H9 (cell line): ENCODE measurements at regions not wholly inside any gene's neighbourhood (a gene's known extent, or its start where the extent isn't known, plus 50 kb on each side); places are given as distances from the start of the nearest gene placed in this dataset.

Source experiments
- DNase-seq: peaks from one replicate; pipeline ENCODE4 v3.0.0-alpha.2; 2017
- H2AFZ ChIP-seq: one replicate; pipeline ENCODE4 v1.6.1; 2013; ENCODE audit warnings: mild to moderate bottlenecking, low read length, control low read depth, moderate library complexity
- H2AK5ac ChIP-seq: 2 replicates; pipeline ENCODE4 v1.6.1; 2013; ENCODE audit warnings: low read length, control low read depth, mixed read lengths; ENCODE audit not compliant: insufficient read length
- H2BK120ac ChIP-seq: one replicate; pipeline ENCODE4 v1.6.1; 2013; ENCODE audit warnings: low read depth, mild to moderate bottlenecking, low read length, control low read depth, inconsistent platforms; ENCODE audit not compliant: poor library complexity, severe bottlenecking
- H2BK12ac ChIP-seq: 2 replicates; pipeline ENCODE4 v1.6.1; 2013; ENCODE audit warnings: low read length, control low read depth, mixed read lengths, low read depth; ENCODE audit not compliant: insufficient read length
- H2BK15ac ChIP-seq: 2 replicates; pipeline ENCODE4 v1.6.1; 2013; ENCODE audit warnings: low read depth, low read length, control low read depth
- H2BK20ac ChIP-seq: one replicate; pipeline ENCODE4 v1.6.1; 2013; ENCODE audit warnings: low read depth, mild to moderate bottlenecking, low read length, control low read depth, inconsistent platforms; ENCODE audit not compliant: poor library complexity, severe bottlenecking
- H2BK5ac ChIP-seq: 2 replicates; pipeline ENCODE4 v1.6.1; 2013; ENCODE audit warnings: low read length, control low read depth, mixed read lengths; ENCODE audit not compliant: insufficient read length
- H3K14ac ChIP-seq: 2 replicates; pipeline ENCODE4 v1.6.1; 2013; ENCODE audit warnings: low read length, control low read depth; ENCODE audit not compliant: insufficient read depth
- H3K18ac ChIP-seq: 2 replicates; pipeline ENCODE4 v1.6.1; 2013; ENCODE audit warnings: low read depth, mild to moderate bottlenecking, mixed read lengths, low read length, control low read depth; ENCODE audit not compliant: insufficient read length
- H3K23ac ChIP-seq: 2 replicates; pipeline ENCODE4 v1.6.1; 2013; ENCODE audit warnings: low read length, control low read depth, mixed read lengths, low read depth; ENCODE audit not compliant: insufficient read length
- H3K23me2 ChIP-seq: 2 replicates; pipeline ENCODE4 v1.6.1; 2013; ENCODE audit warnings: low read depth, mild to moderate bottlenecking, mixed read lengths, low read length, control low read depth; ENCODE audit not compliant: insufficient read length, poor library complexity, severe bottlenecking
- H3K27ac ChIP-seq: 2 replicates; pipeline ENCODE4 v1.5.1; 2013; ENCODE audit warnings: low read length, control low read depth, mixed read lengths, low read depth; ENCODE audit not compliant: insufficient read length
- H3K27me3 ChIP-seq: 2 replicates; pipeline ENCODE4 v1.6.1; 2013; ENCODE audit warnings: low read length, control low read depth, inconsistent platforms; ENCODE audit not compliant: insufficient read depth
- H3K4ac ChIP-seq: 2 replicates; pipeline ENCODE4 v1.6.1; 2013; ENCODE audit warnings: low read depth, mild to moderate bottlenecking, control low read depth, inconsistent platforms, low read length, moderate library complexity
- H3K4me1 ChIP-seq: 2 replicates; pipeline ENCODE4 v1.6.1; 2013; ENCODE audit warnings: low read length, control low read depth, inconsistent platforms; ENCODE audit not compliant: insufficient read depth
- H3K4me2 ChIP-seq: 2 replicates; pipeline ENCODE4 v1.6.1; 2013; ENCODE audit warnings: low read length, control low read depth, mixed read lengths; ENCODE audit not compliant: insufficient read length, insufficient read depth
- H3K56ac ChIP-seq: 2 replicates; pipeline ENCODE4 v1.6.1; 2013; ENCODE audit warnings: low read depth, mild to moderate bottlenecking, mixed read lengths, low read length, control low read depth; ENCODE audit not compliant: insufficient read length
- H3K79me1 ChIP-seq: 2 replicates; pipeline ENCODE4 v1.6.1; 2013; ENCODE audit warnings: low read depth, mild to moderate bottlenecking, moderate library complexity, low read length, control low read depth, inconsistent platforms; ENCODE audit not compliant: insufficient read depth, poor library complexity, severe bottlenecking
- H3K79me2 ChIP-seq: 2 replicates; pipeline ENCODE4 v1.6.1; 2013; ENCODE audit warnings: low read length, control low read depth, inconsistent platforms; ENCODE audit not compliant: insufficient read depth
- H3K9ac ChIP-seq: 2 replicates; pipeline ENCODE4 v1.6.1; 2013; ENCODE audit warnings: low read length, control low read depth, mixed read lengths; ENCODE audit not compliant: insufficient read length; ENCODE audit errors: extremely low read depth
- H3K9me3 ChIP-seq: one replicate; pipeline ENCODE4 v1.6.1; 2013; ENCODE audit warnings: low read depth, low read length, inconsistent platforms; ENCODE audit not compliant: control insufficient read depth
- H3T11ph ChIP-seq: one replicate; pipeline ENCODE4 v1.6.1; 2013; ENCODE audit warnings: mild to moderate bottlenecking, low read length, control low read depth, inconsistent platforms
- H4K20me1 ChIP-seq: one replicate; pipeline ENCODE4 v1.6.1; 2013; ENCODE audit not compliant: control insufficient read depth, insufficient read length, insufficient read depth
- H4K5ac ChIP-seq: 2 replicates; pipeline ENCODE4 v1.6.1; 2013; ENCODE audit warnings: low read depth, mild to moderate bottlenecking, mixed read lengths, low read length, control low read depth; ENCODE audit not compliant: insufficient read length
- H4K8ac ChIP-seq: replicated peaks from 2 replicates; pipeline ENCODE4 v1.6.1; 2013; ENCODE audit warnings: low read length, control low read depth, mixed read lengths, low read depth; ENCODE audit not compliant: insufficient read length
- H4K91ac ChIP-seq: 2 replicates; pipeline ENCODE4 v1.6.1; 2013; ENCODE audit warnings: low read depth, mild to moderate bottlenecking, moderate library complexity, mixed read lengths, low read length, control low read depth; ENCODE audit not compliant: insufficient read length
- H3K27ac Mint-ChIP-seq, 3 experiments: 2 replicates in 2 of 3; 3 replicates in 1 of 3; pipeline ENCODE4 v1.8.0; 2020 to 2021; ENCODE audit warnings: mixed read lengths in 3 of 3, mild to moderate bottlenecking in 1 of 3, moderate library complexity in 1 of 3
- H3K27me3 Mint-ChIP-seq: 2 replicates; pipeline ENCODE4 v1.8.0; 2021; ENCODE audit warnings: low read depth, mild to moderate bottlenecking, moderate library complexity, mixed read lengths
- H3K36me3 Mint-ChIP-seq, 3 experiments: 2 replicates in 2 of 3; 3 replicates in 1 of 3; pipeline ENCODE4 v1.8.0; 2020 to 2021; ENCODE audit warnings: low read depth in 3 of 3, mixed read lengths in 3 of 3; ENCODE audit not compliant: insufficient read depth in 1 of 3
- H3K4me1 Mint-ChIP-seq, 2 experiments: 2 replicates each; pipeline ENCODE4 v1.8.0; 2020; ENCODE audit warnings: mixed read lengths in 2 of 2
- H3K4me3 Mint-ChIP-seq, 2 experiments: 2 replicates in 1 of 2; 3 replicates in 1 of 2; pipeline ENCODE4 v1.8.0; 2020 to 2021; ENCODE audit warnings: mild to moderate bottlenecking in 2 of 2, mixed read lengths in 2 of 2, moderate library complexity in 1 of 2
- H3K9me3 Mint-ChIP-seq, 2 experiments: 2 replicates in 1 of 2; 3 replicates in 1 of 2; pipeline ENCODE4 v1.8.0; 2020; ENCODE audit warnings: mild to moderate bottlenecking in 2 of 2, mixed read lengths in 2 of 2, moderate library complexity in 1 of 2
- CTCF ChIP-seq: fragments of 200-600 bp; sonication (generic); conservative IDR thresholded peaks from 3 replicates; pipeline ENCODE4 v1.8.0; 2021; ENCODE audit warnings: antibody characterized with exemption, mild to moderate bottlenecking
- WGBS: extraction: QIAGEN DNeasy Blood & Tissue Kit; methylation state at CpG from one replicate; pipeline ENCODE4 v1.1.7; 2013; ENCODE audit warnings: missing lambda C conversion rate, low lambda C conversion rate, mixed read lengths; ENCODE audit not compliant: insufficient read length; ENCODE audit errors: extremely low coverage; 5-methylcytosine and 5-hydroxymethylcytosine counted together

GRCh38 chr13:112263152-112263551 lies 113.0 kb upstream of the SPACA7 start:
- Histone ChIP-seq H2AK5ac (no peak overlapping the region), H2BK15ac (no peak overlapping the region), H3K4me2 (no peak overlapping the region), H2BK12ac (no peak overlapping the region), H3K79me1 (no peaks in the 10 kb centered on the region), H3K56ac (no peak overlapping the region), H2BK5ac (no peak overlapping the region), H3K27ac (no peak overlapping the region), H3K9me3 (no peaks in the 10 kb centered on the region), H3K4ac (no peak overlapping the region), H2BK20ac (no peak overlapping the region), H3K23me2 (no peaks in the 10 kb centered on the region), H3T11ph (no peak overlapping the region), H3K79me2 (no peaks in the 10 kb centered on the region), H2AFZ (no peak overlapping the region), H4K91ac (no peak overlapping the region), H3K18ac (no peak overlapping the region), H3K27me3 (no peaks in the 10 kb centered on the region), H4K5ac (no peak overlapping the region), H2BK120ac (no peak overlapping the region), H3K23ac (no peak overlapping the region), H3K4me1 (no peaks in the 10 kb centered on the region), H4K8ac (no peak overlapping the region), H3K9ac (no peak overlapping the region), H4K20me1 (no peaks in the 10 kb centered on the region), H3K14ac (no peak overlapping the region)
- Mint-ChIP-seq H3K4me1 (peaks cover 3 to 5% of the 10 kb centered on the region in 2 experiments; a peak in 1 of 4 replicates), H3K36me3 (no peaks in the 10 kb centered on the region), H3K4me3 (no peak overlapping the region), H3K9me3 (no peaks in the 10 kb centered on the region), H3K27ac (no peak overlapping the region), H3K27me3 (peaks cover 52% of the 10 kb centered on the region)
- WGBS: no CpG with 5 or more reads among the region's 7 CpGs
- no peak for DNase-seq
- no peak for TF ChIP-seq CTCF
